ENCODE measurements at regions not wholly inside any gene's neighbourhood (a gene's known extent, or its start where the extent isn't known, plus 50 kb on each side); places are given as distances from the start of the nearest gene placed in this dataset.

- ATAC-seq: no peak
- Histone ChIP-seq H3K27ac (no peak overlapping the region), H3K27me3 (no peaks in the 10 kb centered on the region), H3K4me1 (no peaks in the 10 kb centered on the region), H3K9me3 (no peaks in the 10 kb centered on the region), H3K36me3 (no peaks in the 10 kb centered on the region), H3K4me3 (no peak overlapping the region)
- intact Hi-C loops (cut with DNase I): no loop called here
- TF ChIP-seq, protein P1, sequence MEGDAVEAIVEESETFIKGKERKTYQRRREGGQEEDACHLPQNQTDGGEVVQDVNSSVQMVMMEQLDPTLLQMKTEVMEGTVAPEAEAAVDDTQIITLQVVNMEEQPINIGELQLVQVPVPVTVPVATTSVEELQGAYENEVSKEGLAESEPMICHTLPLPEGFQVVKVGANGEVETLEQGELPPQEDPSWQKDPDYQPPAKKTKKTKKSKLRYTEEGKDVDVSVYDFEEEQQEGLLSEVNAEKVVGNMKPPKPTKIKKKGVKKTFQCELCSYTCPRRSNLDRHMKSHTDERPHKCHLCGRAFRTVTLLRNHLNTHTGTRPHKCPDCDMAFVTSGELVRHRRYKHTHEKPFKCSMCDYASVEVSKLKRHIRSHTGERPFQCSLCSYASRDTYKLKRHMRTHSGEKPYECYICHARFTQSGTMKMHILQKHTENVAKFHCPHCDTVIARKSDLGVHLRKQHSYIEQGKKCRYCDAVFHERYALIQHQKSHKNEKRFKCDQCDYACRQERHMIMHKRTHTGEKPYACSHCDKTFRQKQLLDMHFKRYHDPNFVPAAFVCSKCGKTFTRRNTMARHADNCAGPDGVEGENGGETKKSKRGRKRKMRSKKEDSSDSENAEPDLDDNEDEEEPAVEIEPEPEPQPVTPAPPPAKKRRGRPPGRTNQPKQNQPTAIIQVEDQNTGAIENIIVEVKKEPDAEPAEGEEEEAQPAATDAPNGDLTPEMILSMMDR (IDR thresholded peaks at IDR 0.05): no peak
- DNase-seq: no peak
These were observed 72.6 kb upstream of the MFGE8 start for GRCh38 chr15:88985547-88986393.

DNA sequence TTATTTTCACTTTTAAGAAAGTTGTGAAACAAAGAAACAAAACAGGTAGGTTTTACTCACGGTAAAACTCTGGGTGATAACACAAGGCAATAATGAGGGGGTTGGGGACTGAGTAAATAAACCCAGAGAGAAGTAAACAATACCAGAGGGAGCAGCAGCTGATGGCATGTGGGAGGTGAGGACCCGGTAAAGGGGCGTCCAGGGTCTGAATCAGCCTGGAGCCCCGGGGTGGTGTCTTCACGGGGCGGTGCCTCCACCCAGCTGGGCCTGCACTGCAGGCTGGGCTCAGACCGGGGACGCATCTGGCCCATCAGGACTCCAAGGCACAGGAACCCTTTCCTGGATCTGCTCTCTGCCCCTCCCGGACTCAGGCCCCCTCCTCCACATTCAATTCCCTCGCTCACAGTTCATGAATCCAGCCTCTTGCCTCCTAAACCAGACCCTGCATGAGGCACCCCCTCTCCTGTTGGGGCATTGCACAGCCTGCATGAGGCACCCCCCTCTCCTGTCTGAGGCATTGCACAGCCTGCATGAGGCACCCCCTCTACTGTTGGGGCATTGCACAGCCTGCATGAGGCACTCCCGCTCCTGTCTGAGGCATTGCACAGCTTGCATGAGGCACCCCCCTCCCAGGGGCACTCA, 73.9 kb upstream of the MFGE8 start:
- H3K9me3 ChIP-seq: no peaks in the 10 kb centered on the region
- DNase-seq (no peak), ATAC-seq (peak; percentile 30)
- intact Hi-C loops (cut with DNase I): no loop called here
- no peaks in the 10 kb centered on the region for H3K36me3 ChIP-seq
- H3K4me1 ChIP-seq: no peaks in the 10 kb centered on the region
- no peak overlapping the region for H3K27ac ChIP-seq
- no peak overlapping the region for H3K4me3 ChIP-seq
- H3K27me3 ChIP-seq: no peaks in the 10 kb centered on the region
- TF ChIP-seq, protein P1 (IDR thresholded peaks at IDR 0.05): no peak

DNA sequence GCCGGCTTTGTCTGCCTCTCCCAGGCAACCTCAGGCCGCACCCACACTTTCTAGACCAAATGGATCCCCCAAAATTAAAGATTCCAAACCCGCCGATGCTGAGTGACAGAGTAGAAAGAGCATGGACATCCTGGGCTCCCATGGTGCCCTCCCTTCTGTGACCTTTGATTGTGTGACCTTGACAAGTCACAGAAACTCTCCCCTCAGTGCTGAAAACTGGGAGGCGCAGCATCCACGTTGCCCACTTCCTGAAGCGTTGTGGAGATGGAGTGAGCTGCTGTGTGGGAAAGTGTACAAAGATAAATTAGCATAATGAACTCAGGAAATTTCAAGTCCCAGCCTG, 74.4 kb upstream of the MFGE8 start:
- TF ChIP-seq, protein P1 (IDR thresholded peaks at IDR 0.05): no peak
- Histone ChIP-seq H3K4me3 (no peak overlapping the region), H3K27me3 (no peaks in the 10 kb centered on the region), H3K9me3 (no peaks in the 10 kb centered on the region), H3K27ac (no peak overlapping the region), H3K36me3 (no peaks in the 10 kb centered on the region), H3K4me1 (no peaks in the 10 kb centered on the region)
- DNase-seq (no peak), ATAC-seq (no peak)
- intact Hi-C loops (cut with DNase I): no loop called here

GRCh38 chr15:88987934-88988671, 74.9 kb upstream of the MFGE8 start:
- intact Hi-C loops (cut with DNase I): no loop called here
- H3K27me3 ChIP-seq: no peaks in the 10 kb centered on the region
- TF ChIP-seq, protein P1 (IDR thresholded peaks at IDR 0.05): no peak
- peak; percentile 22 for ATAC-seq
- no peaks in the 10 kb centered on the region for H3K9me3 ChIP-seq
- no peak overlapping the region for H3K27ac ChIP-seq
- no peaks in the 10 kb centered on the region for H3K36me3 ChIP-seq
- H3K4me3 ChIP-seq: no peak overlapping the region
- no peak for DNase-seq
- H3K4me1 ChIP-seq: no peaks in the 10 kb centered on the region

GRCh38 chr15:88989578-88989977, 76.4 kb upstream of the MFGE8 start:
- TF ChIP-seq, protein P1 (IDR thresholded peaks at IDR 0.05): no peak
- no peaks in the 10 kb centered on the region for H3K36me3 ChIP-seq
- no peaks in the 10 kb centered on the region for H3K27me3 ChIP-seq
- no peak for DNase-seq
- no peak for ATAC-seq
- intact Hi-C loops (cut with DNase I): no loop called here
- H3K9me3 ChIP-seq: no peaks in the 10 kb centered on the region
- no peaks in the 10 kb centered on the region for H3K4me1 ChIP-seq
- H3K4me3 ChIP-seq: no peak overlapping the region
- no peak overlapping the region for H3K27ac ChIP-seq
